MCF 10A (cell line): ENCODE measurements at regions not wholly inside any gene's neighbourhood (a gene's known extent, or its start where the extent isn't known, plus 50 kb on each side); places are given as distances from the start of the nearest gene placed in this dataset.

ENCODE experiments used
- BruUV-seq: library from RNA; stranded (reverse); fragments of 400-500 nt; replicated peaks from 2 replicates; lab custom pipeline; 2021; lab: Mats Ljungman, UMichigan
- CTCF ChIA-PET: fragments of 300-600 bp; sonication (Branson Sonifier 250); formaldehyde crosslinking; extraction: SDS; loops from one replicate; lab custom pipeline; 2021; ENCODE audit warnings: antibody characterized with exemption, inconsistent platforms; lab: Yijun Ruan, JAX
- POLR2A ChIA-PET: fragments of 300-600, 350-650 bp; sonication (Branson Sonifier 250); formaldehyde crosslinking; extraction: SDS; loops from one replicate; lab custom pipeline; 2020; ENCODE audit warnings: antibody characterized with exemption, inconsistent platforms; lab: Yijun Ruan, JAX
- DNase-seq: peaks from one replicate; pipeline ENCODE4 v3.0.0-alpha.2; 2018; ENCODE audit not compliant: unreplicated experiment
- H3K27ac Mint-ChIP-seq: one replicate; pipeline ENCODE4 v1.8.0; 2022; ENCODE audit warnings: mild to moderate bottlenecking, low read depth, mixed read lengths; ENCODE audit not compliant: unreplicated experiment
- H3K27me3 Mint-ChIP-seq: one replicate; pipeline ENCODE4 v1.8.0; 2022; ENCODE audit warnings: mixed read lengths; ENCODE audit not compliant: insufficient read depth, unreplicated experiment
- H3K36me3 Mint-ChIP-seq: one replicate; pipeline ENCODE4 v1.8.0; 2022; ENCODE audit warnings: mild to moderate bottlenecking, moderate library complexity, mixed read lengths; ENCODE audit not compliant: insufficient read depth, unreplicated experiment
- H3K4me1 Mint-ChIP-seq: one replicate; pipeline ENCODE4 v1.8.0; 2022; ENCODE audit warnings: mixed read lengths; ENCODE audit not compliant: insufficient read depth, unreplicated experiment
- H3K4me3 Mint-ChIP-seq: one replicate; pipeline ENCODE4 v1.8.0; 2022; ENCODE audit warnings: mild to moderate bottlenecking, moderate library complexity, mixed read lengths; ENCODE audit not compliant: unreplicated experiment
- H3K9me3 Mint-ChIP-seq: one replicate; pipeline ENCODE4 v1.8.0; 2022; ENCODE audit warnings: mixed read lengths; ENCODE audit not compliant: unreplicated experiment
- intact Hi-C: fragments of 100-400 bp; cut with micrococcal nuclease; formaldehyde crosslinking; loops from 2 replicates; pipeline ENCODE4 v1.14.1; 2022
- TF ChIP-seq, protein P1 (sequence below): fragments of 200-600 bp; IDR thresholded peaks from one replicate; pipeline ENCODE4 v1.8.0; 2022; ENCODE audit warnings: antibody characterized with exemption, mild to moderate bottlenecking; ENCODE audit not compliant: unreplicated experiment

DNA sequence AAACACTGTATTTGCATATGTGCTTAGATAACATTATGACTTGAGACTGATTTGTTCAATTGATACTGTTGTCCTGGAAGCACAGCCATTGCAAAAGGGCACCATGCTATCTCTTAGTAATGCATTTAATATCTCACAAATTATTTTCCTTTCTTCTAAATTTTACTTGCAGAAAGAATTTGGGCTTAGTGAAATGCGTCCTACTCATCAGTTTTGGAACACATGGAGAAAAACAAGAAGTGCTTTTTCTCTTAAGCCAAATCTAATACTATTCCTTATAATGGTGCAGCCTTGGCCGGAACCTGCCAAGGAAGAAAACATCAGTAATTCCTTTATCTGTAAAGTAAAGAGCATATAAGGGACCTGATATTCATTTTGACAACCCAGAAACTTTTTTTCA is 172.2 kb upstream of the ZNF608 start:
- H3K4me3 Mint-ChIP-seq = no peak overlapping the region
- no peak overlapping the region for H3K27ac Mint-ChIP-seq
- no peaks in the 10 kb centered on the region for H3K36me3 Mint-ChIP-seq
- H3K27me3 Mint-ChIP-seq = no peaks in the 10 kb centered on the region
- no peaks in the 10 kb centered on the region for H3K4me1 Mint-ChIP-seq
- TF ChIP-seq, protein P1, sequence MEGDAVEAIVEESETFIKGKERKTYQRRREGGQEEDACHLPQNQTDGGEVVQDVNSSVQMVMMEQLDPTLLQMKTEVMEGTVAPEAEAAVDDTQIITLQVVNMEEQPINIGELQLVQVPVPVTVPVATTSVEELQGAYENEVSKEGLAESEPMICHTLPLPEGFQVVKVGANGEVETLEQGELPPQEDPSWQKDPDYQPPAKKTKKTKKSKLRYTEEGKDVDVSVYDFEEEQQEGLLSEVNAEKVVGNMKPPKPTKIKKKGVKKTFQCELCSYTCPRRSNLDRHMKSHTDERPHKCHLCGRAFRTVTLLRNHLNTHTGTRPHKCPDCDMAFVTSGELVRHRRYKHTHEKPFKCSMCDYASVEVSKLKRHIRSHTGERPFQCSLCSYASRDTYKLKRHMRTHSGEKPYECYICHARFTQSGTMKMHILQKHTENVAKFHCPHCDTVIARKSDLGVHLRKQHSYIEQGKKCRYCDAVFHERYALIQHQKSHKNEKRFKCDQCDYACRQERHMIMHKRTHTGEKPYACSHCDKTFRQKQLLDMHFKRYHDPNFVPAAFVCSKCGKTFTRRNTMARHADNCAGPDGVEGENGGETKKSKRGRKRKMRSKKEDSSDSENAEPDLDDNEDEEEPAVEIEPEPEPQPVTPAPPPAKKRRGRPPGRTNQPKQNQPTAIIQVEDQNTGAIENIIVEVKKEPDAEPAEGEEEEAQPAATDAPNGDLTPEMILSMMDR = no peak
- DNase-seq = no peak
- no TSS peak for BruUV-seq
- intact Hi-C loops = no loop called here
- POLR2A ChIA-PET = no interaction called here
- no peaks in the 10 kb centered on the region for H3K9me3 Mint-ChIP-seq
- CTCF ChIA-PET = no interaction called here

GRCh38 chr5:124919076-124919475 is 172.6 kb upstream of the ZNF608 start:
- no peaks in the 10 kb centered on the region for H3K27me3 Mint-ChIP-seq
- H3K36me3 Mint-ChIP-seq = no peaks in the 10 kb centered on the region
- ChIA-PET POLR2A (interaction anchor here (0.7 kb wide), 1 partner anchor 884 kb away, joined by 3 read pairs; no protein-coding TSS in a partner anchor), CTCF (no interaction called here)
- no peak for DNase-seq
- no peak overlapping the region for H3K4me3 Mint-ChIP-seq
- intact Hi-C loops = no loop called here
- H3K9me3 Mint-ChIP-seq = no peaks in the 10 kb centered on the region
- no TSS peak for BruUV-seq
- H3K27ac Mint-ChIP-seq = no peak overlapping the region
- no peaks in the 10 kb centered on the region for H3K4me1 Mint-ChIP-seq
- TF ChIP-seq, protein P1 = no peak

DNA sequence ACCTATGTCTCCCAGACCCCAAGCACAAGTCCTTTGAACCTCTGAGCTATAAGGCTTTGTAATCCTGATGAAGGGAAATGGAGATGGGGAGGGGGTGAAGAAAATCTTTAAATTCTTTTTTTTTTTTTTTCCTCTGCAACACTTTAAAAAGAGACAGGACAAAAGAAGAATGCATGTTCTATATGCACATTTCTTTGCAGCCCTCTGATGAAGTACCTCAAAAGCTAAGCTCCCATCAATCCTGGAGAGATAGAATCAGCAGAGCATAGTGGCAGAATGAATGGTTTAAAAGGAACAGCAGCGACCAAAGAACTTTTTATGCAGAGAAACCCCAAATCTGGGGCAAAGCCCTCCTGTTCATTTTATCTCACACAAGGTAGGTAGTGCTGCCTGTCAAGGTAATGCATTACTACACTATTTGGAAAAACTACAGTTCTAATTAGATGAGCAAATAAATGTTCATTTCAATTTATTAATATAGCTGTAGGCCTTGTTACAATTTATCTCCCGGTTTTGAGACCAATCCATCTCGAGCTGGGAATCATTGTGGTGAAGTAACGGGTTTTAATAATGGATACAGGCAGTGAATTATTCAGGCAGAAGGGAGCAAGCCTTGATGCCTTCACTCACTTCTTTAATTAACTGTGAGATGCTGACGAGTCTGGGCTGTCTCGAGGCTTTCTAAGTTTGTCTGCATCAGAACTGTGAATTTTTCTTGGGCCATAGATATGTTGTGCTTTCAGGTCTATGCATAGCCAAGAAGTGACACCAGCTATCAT is 173.5 kb upstream of the ZNF608 start:
- POLR2A ChIA-PET = interaction anchor here (0.7 kb wide), 2 partner anchors 32 to 885 kb away, joined by 3 to 4 read pairs; no protein-coding TSS in a partner anchor
- H3K27me3 Mint-ChIP-seq = no peaks in the 10 kb centered on the region
- H3K9me3 Mint-ChIP-seq = peaks cover 5% of the 10 kb centered on the region
- TF ChIP-seq, protein P1 = no peak
- BruUV-seq = no TSS peak
- DNase-seq = no peak
- H3K4me1 Mint-ChIP-seq = no peaks in the 10 kb centered on the region
- no peaks in the 10 kb centered on the region for H3K36me3 Mint-ChIP-seq
- H3K4me3 Mint-ChIP-seq = no peak overlapping the region
- CTCF ChIA-PET = interaction anchor here (0.7 kb wide), 3 partner anchors 44 to 1612 kb away, joined by 3 read pairs; no protein-coding TSS in a partner anchor
- no peak overlapping the region for H3K27ac Mint-ChIP-seq
- intact Hi-C loops = no loop called here

- no peaks in the 10 kb centered on the region for H3K4me1 Mint-ChIP-seq
- CTCF ChIA-PET = interaction anchor here (0.6 to 0.7 kb wide), 3 partner anchors 208 to 1611 kb away, joined by 3 to 4 read pairs (median 3); no protein-coding TSS in a partner anchor
Observed at GRCh38 chr5:124920909-124921666, 174.6 kb upstream of the ZNF608 start.

More at GRCh38 chr5:124920909-124921666, 174.6 kb upstream of the ZNF608 start:
- POLR2A ChIA-PET = interaction anchor here (0.5 to 0.7 kb wide), 2 partner anchors 33 to 135 kb away, joined by 3 to 4 read pairs; no protein-coding TSS in a partner anchor
- Mint-ChIP-seq H3K36me3 (no peaks in the 10 kb centered on the region), H3K4me3 (no peak overlapping the region), H3K27ac (no peak overlapping the region), H3K27me3 (no peaks in the 10 kb centered on the region), H3K9me3 (peaks cover 8% of the 10 kb centered on the region)
- intact Hi-C loops = no loop called here
- no TSS peak for BruUV-seq
- DNase-seq = no peak
- TF ChIP-seq, protein P1 = no peak
